Sigmoid colon (tissue), 6 donors: ENCODE measurements at regions not wholly inside any gene's neighbourhood (a gene's known extent, or its start where the extent isn't known, plus 50 kb on each side); places are given as distances from the start of the nearest gene placed in this dataset.

Experiments used
- DNase-seq: peaks from one replicate; pipeline ENCODE4 v3.0.0-alpha.2; 2019
- H3K27ac ChIP-seq, 4 donors: fragments of 200-600 bp; sonication (generic); one replicate each; pipeline ENCODE4 v1.5.1; 2016 to 2019; ENCODE audit warnings: mild to moderate bottlenecking in 1 of 4
- H3K27me3 ChIP-seq, 3 donors: fragments of 200-600 bp; sonication (generic); one replicate each; pipeline ENCODE4 v1.5.1; 2019; ENCODE audit warnings: mild to moderate bottlenecking in 1 of 3
- H3K36me3 ChIP-seq, 4 donors: fragments of 200-600 bp; sonication (generic); one replicate each; pipeline ENCODE4 v1.5.1; 2016 to 2019
- H3K4me1 ChIP-seq, 4 donors: fragments of 200-600 bp; sonication (generic); one replicate each; pipeline ENCODE4 v1.5.1; 2017 to 2019
- H3K4me3 ChIP-seq, 4 donors: fragments of 200-600 bp; sonication (generic); one replicate each; pipeline ENCODE4 v1.5.1; 2017 to 2019; ENCODE audit warnings: mild to moderate bottlenecking in 2 of 4, moderate library complexity in 1 of 4
- H3K9me3 ChIP-seq, 4 donors: fragments of 200-600 bp in 3 of 4; sonication (generic) in 3 of 4; one replicate each; pipeline versions ENCODE4 v1.5.1 to v1.6.1; 2013 to 2019
- CTCF ChIP-seq, 4 experiments: fragments of 450-650 bp in 3 of 4; fragments of 200-600 bp in 1 of 4; IDR thresholded peaks; one replicate each; pipeline ENCODE4 v1.5.1; 2016 to 2019; ENCODE audit warnings: antibody characterized with exemption in 4 of 4, mild to moderate bottlenecking in 3 of 4, moderate library complexity in 2 of 4
- EP300 ChIP-seq, 4 donors: sonication (generic); formaldehyde crosslinking; IDR thresholded peaks; one replicate each; pipeline ENCODE4 v1.6.1; 2017; ENCODE audit warnings: antibody characterized with exemption in 4 of 4
- POLR2A ChIP-seq, 2 donors: fragments of 450-650 bp; IDR thresholded peaks; one replicate each; pipeline ENCODE4 v1.6.1; 2016; ENCODE audit warnings: antibody characterized with exemption in 2 of 2, mild to moderate bottlenecking in 2 of 2, moderate library complexity in 2 of 2
- POLR2AphosphoS5 ChIP-seq, 4 donors: sonication (generic); formaldehyde crosslinking; IDR thresholded peaks; one replicate each; pipeline ENCODE4 v1.6.1; 2017; ENCODE audit warnings: antibody characterized with exemption in 4 of 4
- WGBS, 2 donors: extraction: QIAGEN DNeasy Blood & Tissue Kit; methylation state at CpG; one replicate each; pipeline ENCODE4 v1.1.7; 2013; 5-methylcytosine and 5-hydroxymethylcytosine counted together
- intact Hi-C: fragments of 100-400 bp; cut with DNase I; formaldehyde crosslinking; loops from one replicate; pipeline ENCODE4 v1.15.1; 2023
- donor health status: healthy with polysubstance abuse.
- donor health status: healthy.

GRCh38 chr12:114751712-114752111 is 67.7 kb upstream of the TBX3 start:
- Histone ChIP-seq H3K4me1 (peaks cover 0 to 20% (median 17%) of the 10 kb centered on the region in 4 donors), H3K27me3 (no peaks in the 10 kb centered on the region), H3K27ac (no peak overlapping the region), H3K36me3 (no peaks in the 10 kb centered on the region), H3K4me3 (no peak overlapping the region), H3K9me3 (no peaks in the 10 kb centered on the region)
- intact Hi-C loops: no loop called here
- DNase-seq: no peak
- TF ChIP-seq POLR2A (IDR thresholded peaks at IDR 0.05): no peak
- no peak for TF ChIP-seq CTCF (IDR thresholded peaks at IDR 0.05)
- TF ChIP-seq POLR2AphosphoS5 (IDR thresholded peaks at IDR 0.05): no peak
- no peak for TF ChIP-seq EP300 (IDR thresholded peaks at IDR 0.05)
- WGBS, 2 donors: 93 to 99% methylated on average over 2 of the region's 2 CpGs

DNA sequence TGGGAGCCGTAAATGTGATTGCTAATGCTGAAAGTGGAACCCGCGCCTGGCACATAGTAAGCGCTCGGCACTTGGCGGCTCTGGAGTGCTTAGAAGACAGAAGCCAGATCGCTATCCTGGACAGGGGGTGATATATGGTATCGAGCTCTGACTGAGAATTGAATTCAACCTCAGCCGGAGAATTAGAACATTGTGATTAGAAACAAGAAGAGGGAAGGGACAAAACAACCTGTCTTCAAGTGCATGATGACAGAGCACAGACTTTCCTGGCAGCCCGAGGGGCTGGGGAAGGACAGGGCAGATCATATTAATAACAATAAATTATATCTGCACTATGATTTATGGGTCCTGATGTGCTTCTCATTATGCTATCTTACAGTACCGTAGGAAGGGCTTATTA is 66.9 kb upstream of the TBX3 start:
- TF ChIP-seq POLR2AphosphoS5 (IDR thresholded peaks at IDR 0.05) (peak in 3 of 4 donors; percentile 50 to 70 (median 66)), EP300 (IDR thresholded peaks at IDR 0.05) (no peak)
- no peak overlapping the region for H3K4me3 ChIP-seq
- 84 to 93% methylated on average over 11 of the region's 11 CpGs for WGBS, 2 donors
- H3K36me3 ChIP-seq: no peaks in the 10 kb centered on the region
- peaks cover 0 to 20% (median 17%) of the 10 kb centered on the region in 4 donors for H3K4me1 ChIP-seq
- no peak overlapping the region for H3K27ac ChIP-seq
- H3K9me3 ChIP-seq: no peaks in the 10 kb centered on the region
- H3K27me3 ChIP-seq: no peaks in the 10 kb centered on the region
- DNase-seq: no peak
- intact Hi-C loops: no loop called here

GRCh38 chr12:114749065-114749464 is 65.1 kb upstream of the TBX3 start:
- no peak overlapping the region for H3K4me3 ChIP-seq
- WGBS, 2 donors: 84 to 90% methylated on average over 3 of the region's 3 CpGs
- intact Hi-C loops: loop anchor here (5.0 kb wide), 1 partner anchor 62 kb away; no protein-coding TSS in a partner anchor

GRCh38 chr12:114747012-114747858 is 63.3 kb upstream of the TBX3 start:
- no peak for DNase-seq
- WGBS, 2 donors: 80 to 86% methylated on average over 20 of the region's 20 CpGs
- H3K36me3 ChIP-seq: no peaks in the 10 kb centered on the region
- no peak for TF ChIP-seq CTCF (IDR thresholded peaks at IDR 0.05)
- no peak for TF ChIP-seq POLR2A (IDR thresholded peaks at IDR 0.05)
- TF ChIP-seq EP300 (IDR thresholded peaks at IDR 0.05): no peak
- no peak for TF ChIP-seq POLR2AphosphoS5 (IDR thresholded peaks at IDR 0.05)
- H3K27ac ChIP-seq: no peak overlapping the region
- H3K4me1 ChIP-seq: peaks cover 0 to 41% (median 36%) of the 10 kb centered on the region in 4 donors
- H3K27me3 ChIP-seq: no peaks in the 10 kb centered on the region
- intact Hi-C loops: loop anchor here (5.0 kb wide), 1 partner anchor 60 kb away; no protein-coding TSS in a partner anchor
- no peak overlapping the region for H3K4me3 ChIP-seq
- no peaks in the 10 kb centered on the region for H3K9me3 ChIP-seq

More at GRCh38 chr12:114749065-114749464, 65.1 kb upstream of the TBX3 start:
- DNase-seq: no peak
- no peak for TF ChIP-seq CTCF (IDR thresholded peaks at IDR 0.05)
- no peak for TF ChIP-seq POLR2AphosphoS5 (IDR thresholded peaks at IDR 0.05)
- TF ChIP-seq EP300 (IDR thresholded peaks at IDR 0.05): no peak
- no peak for TF ChIP-seq POLR2A (IDR thresholded peaks at IDR 0.05)
- Histone ChIP-seq H3K9me3 (no peaks in the 10 kb centered on the region), H3K36me3 (no peaks in the 10 kb centered on the region), H3K27me3 (no peaks in the 10 kb centered on the region), H3K4me1 (peaks cover 0 to 35% (median 33%) of the 10 kb centered on the region in 4 donors), H3K27ac (no peak overlapping the region)

- Histone ChIP-seq H3K36me3 (no peaks in the 10 kb centered on the region), H3K27me3 (no peaks in the 10 kb centered on the region), H3K27ac (no peak overlapping the region), H3K4me3 (no peak overlapping the region), H3K9me3 (no peaks in the 10 kb centered on the region), H3K4me1 (peaks cover 0 to 38% (median 29%) of the 10 kb centered on the region in 4 donors)
- intact Hi-C loops: loop anchor here (5.0 kb wide), 1 partner anchor 59 kb away; no protein-coding TSS in a partner anchor
- 45 to 52% methylated on average over 6 of the region's 6 CpGs for WGBS, 2 donors
- TF ChIP-seq POLR2AphosphoS5 (IDR thresholded peaks at IDR 0.05) (no peak), CTCF (IDR thresholded peaks at IDR 0.05) (no peak)
- no peak for DNase-seq
These were observed 62.5 kb upstream of the TBX3 start for GRCh38 chr12:114746297-114747011.
